GM21576 (cell line): ENCODE measurements at regions not wholly inside any gene's neighbourhood (a gene's known extent, or its start where the extent isn't known, plus 50 kb on each side); places are given as distances from the start of the nearest gene placed in this dataset.
A peak's percentile ranks its signal among the peaks of the same experiment; 100 is the strongest.

ENCODE experiments used
- ATAC-seq: cut with Tn5 transposase; IDR thresholded peaks from one replicate; pipeline ENCODE4 v1.9.1; 2021; ENCODE audit warnings: mild to moderate bottlenecking, moderate library complexity; ENCODE audit not compliant: unreplicated experiment

DNA sequence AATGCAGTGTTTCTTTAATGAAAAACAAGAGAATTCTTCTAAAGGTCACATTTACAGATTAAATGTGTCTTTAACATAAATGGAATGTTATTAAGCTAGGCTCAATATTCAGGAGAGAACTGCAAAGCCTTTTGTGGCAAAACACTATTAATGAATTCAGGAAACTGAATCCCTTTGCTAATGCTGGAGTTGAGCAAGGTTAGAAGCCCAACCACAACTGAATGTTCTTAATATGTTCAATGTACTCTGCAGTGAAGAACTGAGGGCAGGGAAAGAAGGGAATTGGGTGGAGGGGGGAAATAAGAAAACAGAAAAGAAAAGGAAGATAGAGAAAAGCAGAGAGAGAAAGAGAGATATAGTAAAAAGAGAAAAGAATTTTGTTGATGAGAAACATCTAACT lies 276.7 kb upstream of the TMEM161B start:
- ATAC-seq: no peak

- no peak for ATAC-seq
These were observed 276.0 kb upstream of the TMEM161B start for GRCh38 chr5:88544671-88545070.

DNA sequence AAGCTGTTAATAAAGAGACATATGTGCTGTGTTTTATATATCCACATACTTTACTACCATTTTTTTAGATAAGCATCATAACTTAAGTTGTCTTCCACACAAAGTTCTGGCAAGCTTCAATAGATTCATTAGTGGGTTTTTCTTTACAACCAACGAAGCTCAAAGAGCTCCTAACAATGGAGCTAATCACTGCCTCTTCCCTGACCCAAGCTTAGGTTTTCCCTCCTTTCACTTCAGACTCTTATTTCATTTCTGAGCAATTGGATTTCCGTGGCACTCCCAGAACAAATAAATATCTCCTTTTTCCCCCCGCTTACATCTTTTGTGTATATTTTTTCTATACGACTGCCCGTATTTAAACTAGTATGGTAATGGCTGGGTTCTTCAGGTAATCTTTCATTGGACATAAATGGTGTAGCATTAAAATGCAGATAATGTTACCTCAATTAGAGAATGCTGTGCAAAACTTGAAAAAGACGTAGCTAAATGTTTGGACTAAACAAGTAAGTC lies 275.5 kb upstream of the TMEM161B start:
- no peak for ATAC-seq

DNA sequence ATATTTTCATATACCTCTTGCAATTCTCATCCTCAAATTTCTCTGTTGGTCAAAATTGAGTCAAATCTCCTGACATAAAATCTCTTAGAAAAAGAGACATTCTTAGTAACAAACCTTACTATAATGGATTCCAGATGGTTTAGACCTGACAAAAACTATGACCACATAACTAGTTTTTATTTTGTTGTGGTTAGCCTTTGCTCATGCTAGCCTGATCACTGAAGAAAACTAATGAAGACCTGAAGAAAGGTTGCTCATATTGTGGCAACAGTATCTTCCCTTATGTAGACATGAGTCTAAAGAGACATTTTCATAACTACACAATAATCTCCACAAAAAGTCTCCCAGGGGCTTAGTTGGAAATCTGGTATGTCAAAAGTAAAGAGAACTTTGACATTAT lies 274.1 kb upstream of the TMEM161B start:
- ATAC-seq: no peak

DNA sequence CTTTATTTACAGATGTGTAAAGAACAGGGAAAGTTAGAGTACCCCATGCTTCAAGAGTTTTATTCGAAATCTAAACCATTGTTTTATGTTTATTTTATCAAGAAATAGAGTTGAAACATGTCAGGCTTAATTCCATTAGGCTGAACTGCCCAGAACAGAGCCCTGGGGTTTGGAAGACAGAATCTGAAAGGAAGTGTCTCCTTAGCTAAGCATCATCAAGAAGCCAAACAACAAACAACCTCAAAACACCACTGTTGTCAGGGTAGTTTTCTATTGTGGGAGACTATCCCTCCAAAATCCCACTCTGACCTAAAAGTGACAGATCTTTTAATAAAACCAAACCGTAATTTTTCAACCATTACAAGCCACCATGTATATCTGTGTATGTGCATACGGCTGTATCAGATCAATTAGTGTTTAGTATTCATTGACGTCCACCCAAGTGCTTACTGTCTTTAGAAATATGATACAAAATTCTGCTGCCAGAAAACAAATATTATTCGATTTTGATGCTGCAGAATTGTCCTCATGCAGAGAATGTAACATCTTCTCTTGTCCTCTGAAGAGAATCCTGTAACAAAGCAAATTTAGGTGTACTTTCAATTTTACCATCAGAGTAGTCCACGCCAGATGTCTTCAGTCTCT lies 271.9 kb upstream of the TMEM161B start:
- no peak for ATAC-seq

- ATAC-seq: no peak
These were observed 271.2 kb upstream of the TMEM161B start for GRCh38 chr5:88539693-88540365.

DNA sequence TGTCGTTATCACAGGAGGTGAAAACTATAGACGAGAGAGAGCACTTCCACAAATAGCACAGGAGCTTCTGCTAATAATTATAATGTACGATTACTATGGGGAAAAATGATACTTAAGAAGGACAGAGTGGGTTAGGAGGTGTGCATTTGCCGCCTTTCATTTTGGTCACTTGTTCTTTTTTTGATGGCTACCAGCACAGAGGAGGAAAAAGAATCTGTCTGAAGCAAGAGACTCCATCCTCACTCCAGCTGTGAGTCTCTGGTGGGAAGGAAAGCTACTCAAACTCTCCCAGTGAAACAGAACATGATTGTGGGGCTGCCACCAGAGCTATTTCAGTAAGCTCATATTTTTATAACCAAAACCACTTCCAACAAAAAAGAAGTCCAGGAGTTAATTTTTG lies 270.4 kb upstream of the TMEM161B start:
- no peak for ATAC-seq

DNA sequence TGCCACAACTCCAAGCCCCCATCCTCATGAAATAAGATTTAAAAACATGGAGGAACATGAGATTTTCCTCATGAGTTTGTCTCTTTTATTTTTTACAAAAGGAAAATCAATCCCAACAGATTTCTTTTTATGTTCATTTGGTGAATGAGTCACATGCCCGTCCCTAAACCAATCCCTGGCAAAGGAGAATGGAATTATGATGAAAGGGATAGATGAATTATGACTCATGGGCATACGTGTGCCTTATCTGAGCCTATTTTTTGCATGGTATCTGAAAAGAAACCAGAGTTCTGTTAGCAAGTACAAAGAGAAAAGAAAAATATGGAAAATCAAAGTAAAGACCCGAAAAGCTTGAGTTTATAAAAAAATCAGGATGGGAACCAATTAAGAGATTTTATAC lies 267.5 kb upstream of the TMEM161B start:
- no peak for ATAC-seq

GRCh38 chr5:88524941-88525340 lies 256.3 kb upstream of the TMEM161B start:
- ATAC-seq: no peak

- ATAC-seq: no peak
These were observed 250.4 kb upstream of the TMEM161B start for GRCh38 chr5:88519066-88519465.

GRCh38 chr5:88518131-88519016 lies 249.7 kb upstream of the TMEM161B start:
- ATAC-seq: no peak

DNA sequence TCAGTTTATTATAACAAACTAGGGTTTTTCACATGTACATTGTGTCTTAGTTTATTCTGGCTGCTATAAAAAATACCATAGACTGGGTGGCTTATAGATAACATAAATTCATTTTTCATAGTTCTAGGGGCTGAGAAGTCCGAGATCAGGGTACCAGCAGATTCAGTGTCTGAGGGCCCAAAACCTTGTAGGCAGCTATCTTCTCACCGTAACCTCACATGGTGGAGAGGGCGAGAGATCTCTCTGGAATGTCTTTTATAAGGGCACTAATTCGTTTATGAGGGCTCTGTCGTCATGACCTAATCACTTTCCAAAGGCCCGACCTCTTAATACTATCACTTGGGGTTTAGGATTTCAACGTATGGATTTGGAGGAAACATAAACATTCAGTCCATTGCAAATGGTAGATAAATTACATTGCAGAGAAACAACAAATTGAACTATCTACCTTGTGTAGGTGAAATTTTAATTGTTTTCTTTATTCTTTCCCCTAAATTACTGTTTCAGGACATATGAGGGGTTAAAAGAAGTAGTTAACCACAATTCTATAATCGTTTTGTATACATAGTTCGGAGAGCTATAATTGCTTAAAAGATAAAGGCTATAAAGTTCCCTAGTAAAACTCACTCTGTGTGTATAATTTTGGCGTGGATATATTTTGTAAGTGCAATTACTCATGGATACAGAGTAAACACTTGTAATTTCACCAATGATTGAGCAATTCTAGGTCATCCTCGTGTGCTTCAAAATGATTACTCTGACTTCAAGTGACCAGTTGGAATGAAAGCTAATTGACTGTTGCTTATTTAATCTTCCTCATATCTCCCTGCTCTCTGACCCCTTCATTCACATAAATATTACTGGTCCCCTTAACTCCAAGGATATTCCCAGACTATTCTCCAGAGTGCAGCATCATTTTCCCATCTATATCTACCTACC lies 247.5 kb upstream of the TMEM161B start:
- ATAC-seq: no peak

DNA sequence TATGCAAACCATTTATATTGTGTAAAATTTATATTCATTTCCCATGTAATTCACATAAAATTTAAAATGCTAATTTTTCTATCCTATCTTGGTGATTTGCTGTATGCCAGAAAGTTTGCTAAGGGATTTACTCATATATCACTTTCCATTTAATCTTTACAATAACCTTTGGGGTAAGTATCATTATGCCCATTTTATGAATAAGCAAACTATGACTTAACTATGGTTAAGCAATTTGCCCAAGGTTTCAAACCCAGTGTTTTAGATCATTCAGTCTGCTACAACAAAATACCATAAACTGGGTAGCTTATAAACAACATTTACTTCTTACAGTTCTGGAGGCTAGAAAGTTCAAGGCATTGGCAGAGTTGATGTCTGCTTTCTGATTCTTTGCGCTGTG lies 246.4 kb upstream of the TMEM161B start:
- ATAC-seq: no peak

DNA sequence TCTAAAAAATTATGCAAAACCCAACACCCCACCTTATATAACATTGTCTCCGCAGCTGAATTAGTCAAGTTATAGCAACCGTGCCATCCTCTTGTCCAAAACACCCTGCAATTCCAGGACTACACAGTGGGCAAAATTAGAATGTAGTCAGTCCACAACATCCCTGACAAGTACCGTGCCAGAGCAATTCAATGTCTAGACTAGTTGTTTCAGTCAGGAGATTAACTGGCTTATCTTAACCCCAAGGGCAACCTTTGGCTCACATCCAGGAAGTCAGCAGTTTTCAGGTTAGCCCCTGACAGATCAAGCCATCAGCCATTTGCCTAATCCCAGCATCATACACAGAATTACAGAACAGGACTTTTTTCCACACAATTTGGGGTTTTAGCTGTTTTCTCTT lies 240.8 kb upstream of the TMEM161B start:
- no peak for ATAC-seq

GRCh38 chr5:88507261-88507660 lies 238.6 kb upstream of the TMEM161B start:
- no peak for ATAC-seq

DNA sequence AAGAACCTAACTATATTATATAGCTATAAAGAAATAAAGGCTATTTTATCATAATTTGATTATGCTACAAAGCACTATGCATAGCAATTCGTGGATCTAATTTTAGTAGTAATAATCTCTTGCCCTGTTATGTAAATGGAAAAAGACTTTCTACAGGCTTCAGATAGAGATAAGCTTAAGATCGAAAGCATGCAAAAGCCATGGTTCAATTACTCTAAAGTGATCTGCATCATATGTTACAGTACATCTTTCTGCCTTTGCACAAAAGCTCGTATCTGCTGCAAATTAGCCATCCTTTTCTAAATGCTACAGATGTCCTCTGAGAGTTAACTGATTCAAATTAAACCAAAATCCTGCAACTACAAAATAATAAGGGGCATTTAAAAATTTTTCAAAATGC lies 234.8 kb upstream of the TMEM161B start:
- no peak for ATAC-seq

DNA sequence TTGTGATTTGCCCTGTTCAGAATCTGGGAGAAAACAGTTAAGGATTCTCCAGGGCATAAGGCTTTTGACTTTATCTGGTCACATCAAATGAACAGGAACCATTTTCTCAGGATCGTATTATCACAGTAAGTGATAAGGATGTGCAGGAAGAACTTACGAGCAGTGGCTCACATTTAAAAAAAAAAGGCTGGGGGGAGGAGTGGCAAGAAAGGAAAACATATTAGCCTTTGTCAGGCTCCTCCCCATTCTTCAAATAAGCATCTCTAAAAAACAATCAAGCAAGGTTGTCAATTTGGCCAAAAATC lies 234.3 kb upstream of the TMEM161B start:
- peak; percentile 15 for ATAC-seq

GRCh38 chr5:88502179-88503040 lies 233.8 kb upstream of the TMEM161B start:
- peak; percentile 90 for ATAC-seq

DNA sequence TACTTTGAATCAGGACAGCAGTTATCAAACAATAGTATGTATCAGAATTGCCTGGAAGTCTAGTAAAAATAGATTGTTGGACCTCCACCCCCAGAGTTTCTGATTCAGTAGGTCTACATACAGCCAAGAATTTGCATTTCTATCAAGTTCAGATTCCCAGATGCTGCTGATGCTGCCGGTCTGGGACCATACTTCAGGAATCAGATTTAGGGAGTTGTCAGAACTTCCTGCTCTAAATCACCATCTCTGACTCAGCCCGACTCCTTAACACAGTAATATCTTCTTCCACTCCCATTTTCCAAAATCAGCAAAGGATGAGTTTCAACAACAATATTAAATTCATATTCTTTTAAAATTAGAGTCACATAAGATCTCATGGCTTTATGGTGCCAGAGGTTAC lies 227.2 kb upstream of the TMEM161B start:
- no peak for ATAC-seq

DNA sequence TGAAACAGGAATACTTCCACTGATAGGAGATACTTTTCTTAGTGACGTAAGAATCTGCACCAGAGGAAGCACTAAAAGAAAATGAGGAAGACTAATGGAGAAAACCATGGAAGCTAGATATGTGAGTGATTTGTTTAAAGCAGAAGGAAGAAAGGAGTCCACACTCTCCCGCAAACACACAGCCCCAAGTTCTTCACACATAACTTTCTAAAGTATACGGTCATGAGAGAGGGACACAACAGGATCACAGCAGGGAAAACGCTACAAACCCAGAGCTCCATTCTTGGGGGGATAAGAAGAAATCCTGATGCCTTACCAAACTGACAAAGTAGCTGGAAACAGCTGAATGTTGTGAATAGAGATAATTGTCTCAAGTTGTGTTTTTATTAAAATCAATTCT lies 222.2 kb upstream of the TMEM161B start:
- ATAC-seq: no peak
